Loucy (cell line): ENCODE measurements at regions not wholly inside any gene's neighbourhood (a gene's known extent, or its start where the extent isn't known, plus 50 kb on each side); places are given as distances from the start of the nearest gene placed in this dataset.

Source experiments
- EZH2phosphoT487 ChIP-seq: fragments of 200-600 bp; IDR thresholded peaks from 2 replicates; pipeline ENCODE4 v1.6.1; 2018; ENCODE audit warnings: antibody characterized with exemption, mild to moderate bottlenecking, moderate library complexity, borderline replicate concordance
- TF ChIP-seq, protein P1 (sequence below): fragments of 200-600 bp; sonication (generic); conservative IDR thresholded peaks from 2 replicates; pipeline ENCODE4 v1.5.1; 2014; ENCODE audit warnings: mild to moderate bottlenecking, antibody characterized with exemption, low read length

GRCh38 chr5:171700318-171700912 is 85.2 kb upstream of the SMIM23 start:
- TF ChIP-seq, protein P1, sequence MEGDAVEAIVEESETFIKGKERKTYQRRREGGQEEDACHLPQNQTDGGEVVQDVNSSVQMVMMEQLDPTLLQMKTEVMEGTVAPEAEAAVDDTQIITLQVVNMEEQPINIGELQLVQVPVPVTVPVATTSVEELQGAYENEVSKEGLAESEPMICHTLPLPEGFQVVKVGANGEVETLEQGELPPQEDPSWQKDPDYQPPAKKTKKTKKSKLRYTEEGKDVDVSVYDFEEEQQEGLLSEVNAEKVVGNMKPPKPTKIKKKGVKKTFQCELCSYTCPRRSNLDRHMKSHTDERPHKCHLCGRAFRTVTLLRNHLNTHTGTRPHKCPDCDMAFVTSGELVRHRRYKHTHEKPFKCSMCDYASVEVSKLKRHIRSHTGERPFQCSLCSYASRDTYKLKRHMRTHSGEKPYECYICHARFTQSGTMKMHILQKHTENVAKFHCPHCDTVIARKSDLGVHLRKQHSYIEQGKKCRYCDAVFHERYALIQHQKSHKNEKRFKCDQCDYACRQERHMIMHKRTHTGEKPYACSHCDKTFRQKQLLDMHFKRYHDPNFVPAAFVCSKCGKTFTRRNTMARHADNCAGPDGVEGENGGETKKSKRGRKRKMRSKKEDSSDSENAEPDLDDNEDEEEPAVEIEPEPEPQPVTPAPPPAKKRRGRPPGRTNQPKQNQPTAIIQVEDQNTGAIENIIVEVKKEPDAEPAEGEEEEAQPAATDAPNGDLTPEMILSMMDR = no peak
- no peak for TF ChIP-seq EZH2phosphoT487
